Right forelimb (tissue), 1 donor: ENCODE measurements at regions not wholly inside any gene's neighbourhood (a gene's known extent, or its start where the extent isn't known, plus 50 kb on each side); places are given as distances from the start of the nearest gene placed in this dataset.
"Not testable (repeated sequence)": the region's sequence is repeated elsewhere in the genome, so short reads cannot be mapped to it uniquely, and the experiment has no call there.

Experiments used
- DNase-seq: peaks from one replicate; pipeline ENCODE4 v3.0.0-alpha.2; 2018

DNA sequence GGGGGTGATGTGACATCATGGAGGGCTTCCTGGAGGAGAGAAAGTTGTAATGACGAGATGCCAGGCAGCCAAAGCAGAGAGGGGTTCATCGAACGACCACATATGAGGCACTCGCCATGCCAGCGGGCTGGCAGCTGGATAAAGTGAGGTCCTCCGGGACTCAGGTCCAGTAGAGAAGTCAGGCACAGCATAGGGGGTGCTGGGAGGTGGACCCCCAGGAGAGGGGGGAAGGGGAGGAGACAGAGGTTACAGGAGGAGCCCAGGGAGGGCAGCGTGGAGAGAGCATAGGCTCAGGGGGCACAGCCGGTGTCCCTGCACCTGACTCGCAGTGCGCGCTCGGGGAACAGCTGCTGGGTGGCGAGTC lies 174.7 kb downstream of the BMP7 start:
- DNase-seq = no peak

DNA sequence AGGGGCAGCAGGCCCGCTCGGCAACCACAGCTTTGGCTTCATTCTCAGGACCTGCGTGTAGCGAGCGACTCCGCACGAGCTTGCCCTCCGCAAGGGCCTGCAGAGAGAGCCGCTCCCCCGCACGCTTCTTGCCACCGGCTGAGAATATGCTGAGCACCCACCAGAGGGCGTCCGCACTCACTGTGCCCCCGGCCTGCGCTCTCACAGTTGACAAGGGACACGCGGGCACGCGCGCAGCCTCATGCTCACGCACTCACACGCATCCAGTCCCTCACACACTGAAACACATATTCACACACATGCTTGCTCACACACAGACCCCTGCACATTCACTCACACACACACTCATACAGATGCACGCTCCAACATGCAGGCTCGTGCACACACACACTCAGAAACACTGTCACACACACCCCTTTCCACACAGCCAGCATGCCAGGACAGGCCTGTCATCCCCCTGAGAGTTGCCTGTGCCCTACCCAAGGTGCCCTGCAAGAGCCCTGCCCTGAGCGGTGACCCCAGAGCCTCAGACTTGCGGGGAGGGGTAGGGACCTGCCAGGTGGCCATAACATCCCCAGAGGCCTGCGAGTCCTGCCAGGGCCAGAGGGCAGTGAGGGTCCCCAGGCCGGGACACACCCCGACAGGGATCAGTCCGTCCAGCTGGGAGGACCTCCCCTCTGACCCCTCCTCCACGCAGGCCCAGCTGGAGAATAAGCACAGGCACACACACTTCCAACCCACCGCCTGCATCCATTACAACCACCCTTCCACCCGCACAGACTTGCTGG lies 174.1 kb downstream of the BMP7 start:
- DNase-seq = peak; percentile 81

- DNase-seq = no peak
These were observed 173.4 kb downstream of the BMP7 start for GRCh38 chr20:57092900-57093530.

GRCh38 chr20:57093766-57094165 lies 172.7 kb downstream of the BMP7 start:
- DNase-seq = no peak

- DNase-seq = no peak
These were observed 172.1 kb downstream of the BMP7 start for GRCh38 chr20:57094252-57094891.

DNA sequence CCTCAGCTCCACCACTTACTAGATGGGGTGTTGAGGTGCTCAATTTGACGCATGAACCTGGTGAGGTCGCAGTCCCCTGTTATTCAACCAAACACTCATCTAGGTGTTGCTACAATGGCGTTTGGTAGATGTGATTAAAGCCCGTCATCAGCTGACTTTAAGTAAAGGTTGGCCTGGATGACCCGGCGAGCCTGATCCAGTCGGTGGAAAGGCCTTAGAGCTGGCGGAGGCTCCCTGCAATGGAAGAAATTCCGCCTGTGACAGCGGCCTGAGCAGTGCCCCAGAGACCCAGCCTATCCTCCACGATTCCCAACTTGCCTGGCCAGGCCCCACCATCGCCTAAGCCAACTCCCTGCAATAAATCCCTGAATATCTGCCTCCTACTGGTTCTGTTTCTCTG lies 171.4 kb downstream of the BMP7 start:
- no peak for DNase-seq

DNA sequence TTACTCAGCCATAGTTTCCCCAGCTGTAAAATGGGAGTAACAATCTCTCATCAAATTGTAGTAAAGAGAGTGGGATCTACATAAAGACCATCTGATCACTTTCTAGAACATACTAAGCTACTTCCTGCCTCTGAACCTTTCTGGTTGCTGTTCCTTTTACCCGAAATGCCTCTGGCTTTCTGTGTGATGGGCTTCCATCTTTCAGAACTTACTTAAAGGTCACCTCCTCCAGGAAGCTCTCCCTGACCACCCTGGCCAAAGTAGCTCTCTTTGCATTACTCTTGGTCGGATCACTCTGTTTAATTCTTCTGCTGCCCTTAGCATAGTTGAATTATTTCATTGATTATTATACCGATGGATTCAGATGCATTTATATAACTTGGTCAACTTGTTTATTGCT lies 171.0 kb downstream of the BMP7 start:
- no peak for DNase-seq

DNA sequence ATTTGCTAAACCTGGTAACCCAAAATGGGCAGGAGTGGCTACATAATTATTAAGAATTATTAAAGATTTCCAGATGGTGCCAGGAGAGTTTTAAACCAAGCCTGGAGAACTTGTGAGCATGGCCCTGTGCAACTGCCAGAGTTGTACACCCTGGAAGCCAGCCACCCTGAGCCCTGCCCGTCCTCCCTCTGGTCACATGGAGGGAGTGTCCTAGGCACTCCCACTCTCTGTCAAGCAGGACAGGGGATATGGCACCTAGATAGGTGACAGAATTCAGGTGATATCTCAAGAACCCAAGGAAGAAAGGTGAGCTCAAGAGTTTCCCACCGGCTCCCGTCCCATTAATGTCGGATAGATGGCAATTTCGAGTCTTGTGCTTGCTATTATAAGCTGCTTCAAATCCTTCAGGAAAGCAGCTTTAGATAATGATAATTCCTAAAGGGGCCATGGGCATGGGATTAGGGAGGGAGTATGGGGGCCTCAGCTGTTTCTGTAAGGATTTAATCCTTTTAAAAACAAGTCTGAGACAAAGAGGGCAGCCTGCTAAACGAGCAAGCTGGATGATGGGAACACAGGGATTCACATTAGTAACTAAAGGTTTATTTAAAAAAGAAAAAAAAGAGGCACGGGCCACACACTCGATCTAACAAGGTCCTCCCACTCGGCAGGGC lies 169.1 kb downstream of the BMP7 start:
- DNase-seq = no peak

DNA sequence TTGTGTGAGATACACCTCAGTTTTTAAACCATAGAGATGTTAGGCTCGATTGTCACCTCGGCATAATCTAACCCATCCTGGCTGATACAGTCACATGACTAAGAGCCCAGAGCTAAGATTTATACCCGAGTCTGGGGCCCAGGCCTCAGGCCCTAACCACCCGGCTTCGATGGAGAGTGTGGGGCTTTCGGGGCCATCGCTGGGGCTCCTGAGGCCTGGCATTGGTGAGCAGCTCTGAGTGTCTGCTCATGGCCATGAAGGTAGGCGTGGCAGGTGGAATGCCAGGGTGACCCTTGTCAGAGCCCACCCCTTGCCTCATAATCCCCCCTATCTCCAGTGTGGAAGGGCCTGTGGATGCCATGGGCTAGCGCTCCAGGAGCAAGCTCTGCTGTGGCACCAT lies 164.3 kb downstream of the BMP7 start:
- DNase-seq = no peak

GRCh38 chr20:57102566-57102965 lies 163.9 kb downstream of the BMP7 start:
- DNase-seq = no peak

DNA sequence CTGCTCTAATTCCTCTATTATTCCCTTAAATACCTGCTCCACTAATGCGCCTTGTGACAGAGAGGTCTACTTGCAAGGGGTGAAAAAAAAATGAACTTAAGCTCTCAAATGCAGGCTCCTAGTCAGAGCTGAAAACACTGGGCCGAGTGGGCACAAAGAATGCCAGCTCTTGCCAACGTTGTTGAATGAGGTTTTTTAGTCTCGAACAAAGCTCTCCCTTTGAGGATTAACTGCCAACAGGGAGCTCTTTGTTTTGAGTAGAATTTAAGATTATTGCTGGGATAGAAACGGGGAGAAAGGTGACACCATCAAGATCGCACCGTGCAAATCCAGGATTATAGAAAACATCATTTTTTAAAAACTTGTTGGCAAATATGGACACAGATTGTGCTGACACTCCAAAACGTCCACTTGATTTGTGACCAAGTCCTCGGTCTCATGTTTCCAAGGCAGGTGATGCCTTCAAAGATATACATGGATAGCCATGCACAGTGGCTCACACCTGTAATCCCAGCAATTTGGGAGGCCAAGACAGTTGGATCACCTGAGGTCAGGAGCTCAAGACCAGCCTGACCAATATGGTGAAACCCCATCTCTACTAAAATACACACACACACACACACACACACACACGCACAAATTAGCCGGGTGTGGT lies 163.2 kb downstream of the BMP7 start:
- no peak for DNase-seq

- DNase-seq = no peak
These were observed 162.3 kb downstream of the BMP7 start for GRCh38 chr20:57104113-57104512.

DNA sequence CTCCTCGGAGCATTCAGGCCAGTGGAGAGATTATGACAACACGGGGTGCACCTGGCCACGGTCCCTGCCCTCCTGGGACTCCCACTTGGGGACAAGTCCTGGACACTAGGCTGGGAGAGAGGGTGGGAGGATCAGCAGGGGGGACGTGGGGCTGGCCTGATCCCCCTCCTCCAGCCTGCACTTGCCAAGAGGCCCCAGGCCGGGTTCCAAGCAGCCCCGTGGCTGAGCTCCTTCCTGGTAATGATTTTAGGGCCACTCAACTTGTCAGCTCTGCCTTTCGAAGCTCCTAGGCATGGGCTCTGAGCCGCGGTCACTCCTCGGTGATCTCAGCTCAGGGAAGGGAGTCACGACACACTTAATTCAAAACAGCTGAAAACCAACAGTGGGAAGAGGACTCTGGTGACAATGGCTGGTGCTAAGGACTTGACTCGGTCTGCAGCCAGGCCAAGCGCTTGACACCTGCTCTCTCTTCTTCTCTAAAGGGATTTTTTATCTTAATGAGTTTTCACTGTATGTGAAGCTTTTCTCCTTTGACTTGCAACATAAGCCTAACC lies 161.7 kb downstream of the BMP7 start:
- no peak for DNase-seq

DNA sequence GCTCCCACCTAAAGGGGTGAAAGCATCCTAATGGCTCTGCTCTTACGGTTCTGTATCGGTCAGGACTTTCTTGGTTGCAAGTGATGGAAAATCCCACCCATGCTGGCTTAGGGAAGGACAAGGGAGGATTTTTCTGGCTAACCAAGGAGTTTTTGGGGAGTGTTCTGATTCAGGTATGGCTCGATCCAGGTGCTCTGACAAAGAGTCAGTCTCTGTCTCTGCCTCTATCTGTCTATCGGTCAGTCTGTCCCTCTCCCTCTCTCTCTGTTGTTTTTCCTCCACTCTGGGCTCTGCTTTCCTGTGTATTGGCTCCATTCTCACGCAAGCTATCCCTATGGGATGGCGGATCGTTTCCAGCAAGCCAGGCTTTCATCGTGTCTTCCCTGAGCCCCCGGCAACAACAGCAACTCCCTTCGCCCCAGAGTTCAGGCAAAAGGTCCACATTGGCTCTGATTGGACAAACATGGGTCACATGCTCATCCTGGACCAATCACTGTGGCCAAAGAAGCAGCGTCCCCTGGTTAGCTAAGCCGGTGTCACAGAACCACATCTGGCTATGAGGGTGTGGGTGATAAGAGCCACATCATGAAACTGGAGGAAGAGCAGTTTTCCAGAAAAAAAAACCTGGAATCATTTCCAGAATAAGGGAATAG lies 160.3 kb downstream of the BMP7 start:
- no peak for DNase-seq

DNA sequence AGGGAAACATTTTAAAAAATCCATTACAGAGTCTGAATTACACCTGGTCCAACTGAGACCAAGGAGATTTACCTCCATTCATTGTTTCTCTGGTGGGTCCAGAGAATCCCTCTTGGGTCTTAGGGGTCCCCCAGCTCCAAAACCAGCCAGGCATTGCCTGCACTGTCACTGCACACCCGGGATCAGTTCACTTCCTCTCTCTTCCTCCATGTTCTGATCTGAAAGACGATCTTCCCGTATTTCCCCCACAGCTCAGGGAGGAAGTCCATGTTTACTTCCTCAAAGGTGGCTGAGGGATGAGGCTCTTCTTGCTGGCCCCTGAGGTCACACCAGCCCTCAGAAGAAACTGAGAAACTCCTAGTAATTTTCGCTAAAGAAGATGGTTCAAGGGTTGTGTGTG lies 159.7 kb downstream of the BMP7 start:
- no peak for DNase-seq

DNA sequence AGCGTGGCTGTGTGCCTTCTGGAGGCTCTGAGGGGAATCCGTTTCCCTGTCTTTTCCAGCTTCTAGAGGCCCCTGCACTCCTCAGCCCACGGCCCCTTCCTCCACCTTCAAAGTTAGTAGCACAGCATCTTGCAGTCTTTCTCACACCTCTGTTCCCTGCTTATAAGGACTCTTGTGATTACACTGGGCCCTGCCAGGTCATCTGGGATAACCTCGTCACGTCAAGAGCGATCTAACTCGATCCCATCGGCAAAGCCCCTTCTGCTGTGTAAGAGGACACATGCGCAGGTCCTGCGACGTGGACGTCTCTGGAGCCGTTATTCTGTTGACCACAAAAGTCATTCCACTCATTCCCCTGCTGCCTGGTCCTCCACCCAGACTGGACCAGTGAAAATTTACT lies 159.2 kb downstream of the BMP7 start:
- DNase-seq = no peak

DNA sequence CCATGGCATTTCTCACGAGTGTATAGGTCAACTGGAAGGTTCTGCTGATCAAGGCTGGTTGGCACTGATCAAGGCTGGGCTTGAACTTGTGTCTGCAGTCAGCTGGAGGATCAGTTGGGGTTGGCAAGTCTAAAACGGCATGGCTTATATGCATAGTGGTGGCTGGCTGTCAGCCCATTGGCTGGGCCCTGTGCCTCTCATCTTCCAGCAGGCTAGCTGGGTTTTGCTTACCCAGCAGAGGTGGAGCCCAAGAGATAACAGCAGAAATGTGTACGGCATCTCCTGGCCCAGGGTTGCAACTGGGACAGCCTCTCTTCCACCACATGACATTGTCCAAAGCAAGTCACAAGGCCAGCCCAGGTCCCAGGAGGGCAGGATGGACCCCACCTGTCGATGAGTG lies 158.2 kb downstream of the BMP7 start:
- no peak for DNase-seq

- DNase-seq = peak; percentile 74
These were observed 157.5 kb downstream of the BMP7 start for GRCh38 chr20:57108742-57109570.

DNA sequence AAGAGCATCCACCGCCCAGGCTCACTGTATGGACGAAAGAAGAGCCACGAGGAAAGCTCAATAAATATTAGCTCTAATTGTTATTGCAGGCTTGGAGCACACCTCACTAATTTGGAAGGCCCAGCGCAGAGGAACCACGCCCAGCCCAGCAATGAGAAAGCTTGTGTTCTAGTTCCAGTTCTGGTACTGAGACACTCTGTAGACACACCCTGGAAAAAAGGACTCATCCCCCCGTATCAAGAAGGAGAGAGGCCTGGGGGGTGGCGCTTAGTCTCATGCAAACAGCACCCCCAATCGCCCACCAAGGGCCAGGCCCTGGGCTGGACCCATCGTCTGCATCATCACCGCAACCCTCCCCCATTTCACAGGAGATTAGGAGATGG lies 156.9 kb downstream of the BMP7 start:
- DNase-seq = no peak

DNA sequence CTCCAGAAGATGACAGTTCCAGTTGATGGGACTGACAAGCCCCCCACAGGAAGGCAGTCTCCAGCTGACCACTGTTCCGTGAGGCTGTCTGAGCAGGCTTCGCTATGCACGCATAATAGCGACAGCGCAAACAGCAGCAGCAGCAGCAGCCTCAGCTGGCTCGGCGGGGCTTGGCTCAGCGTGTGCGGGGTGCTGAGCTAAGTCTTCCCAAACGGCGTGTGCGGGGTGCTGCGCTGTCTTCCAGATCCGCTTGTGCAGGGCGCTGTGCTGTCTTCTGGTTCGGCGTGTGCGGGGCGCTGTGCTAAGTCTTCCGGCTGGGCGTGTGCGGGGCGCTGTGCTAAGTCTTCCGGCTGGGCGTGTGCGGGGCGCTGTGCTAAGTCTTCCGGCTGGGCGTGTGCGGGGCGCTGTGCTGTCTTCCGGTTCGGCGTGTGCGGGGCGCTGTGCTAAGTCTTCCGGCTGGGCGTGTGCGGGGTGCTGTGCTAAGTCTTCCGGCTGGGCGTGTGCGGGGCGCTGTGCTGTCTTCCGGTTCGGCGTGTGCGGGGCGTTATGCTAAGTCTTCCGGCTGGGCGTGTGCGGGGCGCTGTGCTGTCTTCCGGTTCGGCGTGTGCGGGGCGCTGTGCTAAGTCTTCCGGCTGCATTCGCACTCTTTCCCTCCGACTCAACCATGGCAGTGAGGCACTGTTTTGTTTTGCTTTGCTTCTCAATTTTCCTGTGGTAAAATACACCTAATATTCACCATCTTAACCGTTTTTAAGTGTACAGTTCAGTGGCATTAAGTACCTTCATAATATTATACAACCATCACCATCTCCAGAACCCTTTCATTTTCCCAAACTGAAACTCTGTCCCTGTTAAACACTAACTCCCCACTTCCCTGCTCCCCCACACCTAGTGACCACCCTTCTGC lies 156.1 kb downstream of the BMP7 start:
- not testable (repeated sequence) for DNase-seq
